ENCODE measurements at regions not wholly inside any gene's neighbourhood (a gene's known extent, or its start where the extent isn't known, plus 50 kb on each side); places are given as distances from the start of the nearest gene placed in this dataset.
A peak's percentile ranks its signal among the peaks of the same experiment; 100 is the strongest.

DNA sequence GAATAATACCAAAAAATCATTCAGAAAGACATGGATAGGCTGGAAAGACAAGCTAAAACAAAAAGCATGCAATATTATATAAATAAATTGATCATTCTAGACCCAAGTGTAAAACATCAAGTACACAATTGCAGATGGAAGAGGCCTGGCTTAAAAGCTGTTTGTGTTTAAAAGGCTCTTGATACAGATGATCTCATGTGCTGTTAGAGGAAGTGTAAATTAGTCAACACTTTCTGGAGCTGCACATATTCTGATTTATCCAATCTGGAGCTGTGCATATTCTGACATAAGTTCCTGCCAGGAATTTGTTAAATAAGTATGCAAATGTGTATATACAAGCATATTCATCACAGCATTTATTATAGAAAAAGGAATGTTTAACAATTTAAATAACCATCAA, 273.1 kb downstream of the RPS29 start:
- TF ChIP-seq, protein P1, sequence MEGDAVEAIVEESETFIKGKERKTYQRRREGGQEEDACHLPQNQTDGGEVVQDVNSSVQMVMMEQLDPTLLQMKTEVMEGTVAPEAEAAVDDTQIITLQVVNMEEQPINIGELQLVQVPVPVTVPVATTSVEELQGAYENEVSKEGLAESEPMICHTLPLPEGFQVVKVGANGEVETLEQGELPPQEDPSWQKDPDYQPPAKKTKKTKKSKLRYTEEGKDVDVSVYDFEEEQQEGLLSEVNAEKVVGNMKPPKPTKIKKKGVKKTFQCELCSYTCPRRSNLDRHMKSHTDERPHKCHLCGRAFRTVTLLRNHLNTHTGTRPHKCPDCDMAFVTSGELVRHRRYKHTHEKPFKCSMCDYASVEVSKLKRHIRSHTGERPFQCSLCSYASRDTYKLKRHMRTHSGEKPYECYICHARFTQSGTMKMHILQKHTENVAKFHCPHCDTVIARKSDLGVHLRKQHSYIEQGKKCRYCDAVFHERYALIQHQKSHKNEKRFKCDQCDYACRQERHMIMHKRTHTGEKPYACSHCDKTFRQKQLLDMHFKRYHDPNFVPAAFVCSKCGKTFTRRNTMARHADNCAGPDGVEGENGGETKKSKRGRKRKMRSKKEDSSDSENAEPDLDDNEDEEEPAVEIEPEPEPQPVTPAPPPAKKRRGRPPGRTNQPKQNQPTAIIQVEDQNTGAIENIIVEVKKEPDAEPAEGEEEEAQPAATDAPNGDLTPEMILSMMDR (IDR thresholded peaks at IDR 0.05; ENCODE audit: insufficient read depth, low read depth, low read length, missing control alignments): no peak
- DNase-seq (ENCODE audit: low read depth): no peak
- H3K4me3 ChIP-seq (ENCODE audit: low read depth, low read length): no peak overlapping the region

DNA sequence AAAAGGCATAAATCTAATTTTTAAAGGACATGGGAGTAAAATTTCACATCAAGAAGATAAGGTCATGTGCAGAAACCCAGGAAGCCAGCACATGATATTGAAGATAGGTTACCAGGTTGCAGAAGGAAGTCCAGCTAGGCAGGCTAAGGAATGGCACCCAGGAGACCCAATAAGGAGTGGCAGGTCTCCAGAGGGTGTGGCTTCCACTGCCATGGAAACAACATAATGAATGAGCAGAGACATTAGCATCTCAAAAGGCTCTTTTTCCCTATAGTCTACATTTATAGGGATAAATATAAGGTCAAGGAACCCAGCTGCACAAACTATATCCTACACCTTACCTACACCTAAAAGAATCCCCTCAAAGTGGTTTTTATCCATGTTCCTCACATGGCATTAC, 275.9 kb downstream of the RPS29 start:
- no peak for DNase-seq (ENCODE audit: low read depth)
- TF ChIP-seq, protein P1 (IDR thresholded peaks at IDR 0.05; ENCODE audit: insufficient read depth, low read depth, low read length, missing control alignments): no peak

DNA sequence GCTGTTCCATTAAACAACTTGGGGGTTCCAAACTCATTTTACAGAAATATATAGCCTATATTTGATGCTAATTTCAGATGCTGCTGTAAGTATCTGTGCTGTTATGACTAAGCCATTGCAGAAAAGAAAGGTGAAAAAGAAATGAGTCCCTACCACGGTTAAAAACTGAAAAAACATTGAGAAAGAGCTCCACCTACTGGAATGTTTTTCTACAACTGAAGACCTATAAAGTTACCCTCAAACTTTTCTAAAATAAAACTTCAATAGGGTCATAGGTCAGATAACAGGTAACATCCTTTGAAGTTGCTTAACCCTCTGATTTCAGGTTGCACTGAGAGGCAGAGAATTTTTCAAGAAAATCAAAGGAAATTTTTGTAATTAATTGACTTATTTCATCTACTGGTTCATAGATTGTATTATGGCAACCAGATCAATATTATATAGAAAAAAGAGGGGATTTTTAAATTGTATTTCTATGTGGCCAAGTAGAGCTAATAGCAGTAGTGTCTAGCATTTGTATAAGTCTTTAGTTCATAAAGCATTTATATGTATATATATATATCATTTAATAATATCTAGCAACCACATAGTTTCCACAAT, 279.9 kb downstream of the RPS29 start:
- DNase-seq (ENCODE audit: low read depth): peak; percentile 17
- no peak overlapping the region for H3K4me3 ChIP-seq (ENCODE audit: low read depth, low read length)
- TF ChIP-seq, protein P1 (IDR thresholded peaks at IDR 0.05; ENCODE audit: insufficient read depth, low read depth, low read length, missing control alignments): peak; percentile 35

More for the DNA sequence above, 275.9 kb downstream of the RPS29 start:
- no peak overlapping the region for H3K4me3 ChIP-seq (ENCODE audit: low read depth, low read length)

DNA sequence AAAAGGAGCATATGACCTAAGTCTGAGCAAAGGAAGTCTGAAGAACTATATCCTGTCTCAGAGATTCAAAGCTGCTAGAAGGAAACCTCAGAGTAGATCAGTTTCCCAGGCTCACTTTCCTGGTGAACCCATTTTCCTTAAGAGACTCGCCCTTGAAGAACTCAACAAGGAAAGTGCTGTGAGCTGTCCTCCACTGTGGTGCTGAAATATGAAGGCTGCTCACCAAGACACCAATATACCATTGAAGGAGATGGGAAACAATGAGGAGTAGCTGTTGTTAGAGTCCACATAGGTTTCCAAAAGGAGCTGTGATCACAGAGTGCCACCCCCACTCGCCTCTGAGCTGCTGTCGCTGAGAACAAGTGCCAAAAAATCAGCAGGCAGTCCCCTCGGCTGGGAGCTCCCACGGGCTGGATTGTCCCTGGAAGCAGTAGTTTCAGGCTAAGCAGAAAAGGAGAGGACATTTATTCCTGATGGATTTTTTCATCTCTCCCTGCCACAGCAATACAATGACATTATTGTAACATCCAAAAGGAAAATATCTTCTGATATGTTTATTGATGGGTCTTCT, 282.1 kb downstream of the RPS29 start:
- TF ChIP-seq, protein P1 (IDR thresholded peaks at IDR 0.05; ENCODE audit: insufficient read depth, low read depth, low read length, missing control alignments): no peak
- DNase-seq (ENCODE audit: low read depth): peak; percentile 4
- no peak overlapping the region for H3K4me3 ChIP-seq (ENCODE audit: low read depth, low read length)

DNA sequence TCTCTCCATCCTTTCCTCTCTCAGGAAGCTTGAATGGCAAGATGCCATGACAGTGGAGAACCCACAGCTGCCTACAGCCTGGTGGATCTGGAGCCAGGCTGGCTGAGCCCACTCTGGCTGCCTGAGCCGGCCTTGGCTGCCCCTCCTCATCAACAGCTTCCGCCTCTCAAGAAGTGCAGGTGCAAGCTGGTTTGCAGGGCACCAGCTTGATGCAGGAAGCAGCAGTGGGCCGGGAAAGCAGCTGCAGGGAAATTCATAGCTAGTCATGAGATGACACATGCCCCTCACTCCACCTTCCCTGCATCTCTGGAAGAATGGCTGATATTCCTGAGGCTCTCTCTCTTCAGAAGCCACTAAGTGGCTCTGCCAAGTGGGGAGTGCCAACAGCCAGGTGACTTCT, 289.1 kb downstream of the RPS29 start:
- TF ChIP-seq, protein P1 (IDR thresholded peaks at IDR 0.05; ENCODE audit: insufficient read depth, low read depth, low read length, missing control alignments): no peak
- H3K4me3 ChIP-seq (ENCODE audit: low read depth, low read length): no peak overlapping the region
- no peak for DNase-seq (ENCODE audit: low read depth)

DNA sequence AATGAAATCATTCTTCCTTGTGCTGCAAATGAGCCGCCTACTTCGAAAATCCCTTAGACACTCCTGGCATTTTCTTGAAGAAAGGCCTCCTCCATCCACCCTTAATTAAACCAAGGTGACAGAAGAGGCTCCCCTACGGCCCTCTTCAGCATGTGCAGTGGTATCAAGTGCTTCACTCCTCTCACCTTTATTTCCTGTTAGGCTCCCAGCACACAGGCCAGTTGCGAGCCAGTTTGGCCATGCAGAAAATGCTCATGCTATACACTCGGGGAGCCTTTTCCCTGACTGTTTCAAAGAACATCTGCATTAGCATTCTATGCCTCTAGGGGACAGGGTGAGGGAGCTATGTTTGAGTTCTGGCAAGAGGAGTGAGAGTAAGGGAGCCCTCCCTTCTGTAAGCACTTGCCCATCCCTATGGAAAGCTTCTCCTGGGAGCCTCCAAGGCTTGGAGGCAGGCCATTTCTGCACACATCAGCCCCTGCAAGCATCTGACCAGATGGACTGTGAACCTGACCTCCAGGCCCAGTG, 291.5 kb downstream of the RPS29 start:
- no peak for DNase-seq (ENCODE audit: low read depth)
- no peak overlapping the region for H3K4me3 ChIP-seq (ENCODE audit: low read depth, low read length)
- TF ChIP-seq, protein P1 (IDR thresholded peaks at IDR 0.05; ENCODE audit: insufficient read depth, low read depth, low read length, missing control alignments): no peak
